Panc1 (cell line): ENCODE measurements at regions not wholly inside any gene's neighbourhood (a gene's known extent, or its start where the extent isn't known, plus 50 kb on each side); places are given as distances from the start of the nearest gene placed in this dataset.

Experiments
- ATAC-seq: fragments of 200-7000 bp; cut with Tn5 transposase; 2 replicates; pipeline ENCODE4 v1.9.1; 2020; ENCODE audit warnings: mild to moderate bottlenecking, moderate library complexity
- BruUV-seq: library from RNA; stranded (reverse); fragments of 400-500 nt; replicated peaks from 2 replicates; lab custom pipeline; 2021; lab: Mats Ljungman, UMichigan
- CTCF ChIA-PET: fragments of 300-600 bp; sonication (Branson Sonifier 250); formaldehyde crosslinking; loops from one replicate; lab custom pipeline; 2022; ENCODE audit warnings: antibody characterized with exemption; lab: Charles Lee
- POLR2A ChIA-PET: fragments of 300-600 bp; sonication (Branson Sonifier 250); formaldehyde crosslinking; loops from one replicate; lab custom pipeline; 2022; ENCODE audit warnings: antibody characterized with exemption; lab: Charles Lee
- DNase-seq: peaks from one replicate; pipeline ENCODE4 v3.0.0-alpha.2; 2010; ENCODE audit warnings: low read depth, low spot score
- H3K27ac ChIP-seq: 2 replicates; pipeline ENCODE4 v1.5.1; 2011; ENCODE audit warnings: mild to moderate bottlenecking, low read length, inconsistent platforms
- H3K27me3 ChIP-seq: fragments of 200-500 bp; sonication (Bioruptor generic); 2 replicates; pipeline ENCODE4 v1.6.0; 2014; ENCODE audit warnings: low read length, inconsistent platforms; ENCODE audit not compliant: control insufficient read depth, insufficient read depth
- H3K36me3 ChIP-seq: fragments of 200-500 bp; sonication (Bioruptor generic); 2 replicates; pipeline ENCODE4 v1.5.1; 2014; ENCODE audit warnings: inconsistent platforms, mild to moderate bottlenecking, low read length, moderate library complexity; ENCODE audit not compliant: control insufficient read depth, insufficient read depth
- H3K4me1 ChIP-seq: 2 replicates; pipeline ENCODE4 v1.5.1; 2011; ENCODE audit warnings: inconsistent platforms, mild to moderate bottlenecking, low read length, moderate library complexity; ENCODE audit not compliant: control insufficient read depth, insufficient read depth
- H3K4me3 ChIP-seq, 2 experiments: 2 replicates each; pipeline ENCODE4 v1.5.1; 2011 to 2012; ENCODE audit warnings: low read depth in 2 of 2, low read length in 2 of 2, mild to moderate bottlenecking in 2 of 2, inconsistent platforms in 1 of 2, moderate library complexity in 1 of 2
- H3K9me3 ChIP-seq: fragments of 200-500 bp; sonication (Bioruptor generic); 2 replicates; pipeline ENCODE4 v1.5.1; 2014; ENCODE audit warnings: low read depth, mild to moderate bottlenecking, inconsistent platforms, low read length, moderate library complexity; ENCODE audit not compliant: control insufficient read depth, insufficient read depth
- CTCF ChIP-seq: fragments of 450-650 bp; IDR thresholded peaks from 2 replicates; pipeline ENCODE4 v1.5.1; 2017; ENCODE audit warnings: mild to moderate bottlenecking
- POLR2AphosphoS5 ChIP-seq: IDR thresholded peaks from 2 replicates; pipeline ENCODE4 v1.6.1; 2012; ENCODE audit warnings: mild to moderate bottlenecking, low read depth, low read length, moderate library complexity
- SIN3A ChIP-seq: IDR thresholded peaks from 2 replicates; pipeline ENCODE4 v1.6.1; 2012; ENCODE audit warnings: low read depth, mild to moderate bottlenecking, low read length, moderate library complexity, borderline replicate concordance; ENCODE audit not compliant: insufficient read depth
- TCF7L2 ChIP-seq: IDR thresholded peaks from 2 replicates; pipeline ENCODE4 v1.6.1; 2011; ENCODE audit warnings: mild to moderate bottlenecking, low read depth, low read length, inconsistent platforms
- in situ Hi-C: cut with HindIII; loops from 2 replicates; pipeline ENCODE4 v1.10.0; 2016; ENCODE audit warnings: low sequenced_read_pairs, low pct_unique_long_range_greater_than_20kb
- intact Hi-C: fragments of 100-400 bp; cut with micrococcal nuclease; formaldehyde crosslinking; loops from one replicate; pipeline ENCODE4 v1.10.0; 2022; ENCODE audit not compliant: unreplicated experiment
- TF ChIP-seq, protein P1 (sequence below), 2 experiments: IDR thresholded peaks; 2 replicates each; pipeline ENCODE4 v1.6.1; 2011 to 2012; ENCODE audit warnings: low read depth in 2 of 2, control low read depth in 1 of 2, low read length in 1 of 2, mild to moderate bottlenecking in 1 of 2, moderate library complexity in 1 of 2; ENCODE audit not compliant: insufficient read depth in 1 of 2

DNA sequence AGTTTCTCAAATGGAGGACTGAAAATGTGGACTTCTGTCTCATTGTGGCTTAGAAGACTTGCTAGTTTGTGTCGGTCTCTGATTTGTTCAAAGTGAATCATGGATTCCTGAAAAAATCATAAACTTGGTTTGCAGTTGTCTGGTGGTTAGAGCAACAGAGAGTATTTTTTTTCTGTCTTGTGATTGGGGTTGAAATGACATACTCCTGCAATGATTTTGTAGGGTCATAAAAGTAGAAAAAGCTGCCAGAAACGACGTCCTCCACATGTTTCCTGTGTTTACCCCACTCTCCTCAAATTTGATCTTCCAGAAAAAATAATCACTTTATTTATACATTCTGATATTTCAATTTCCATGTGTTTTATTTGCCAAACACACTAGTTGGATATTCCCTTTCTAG lies 219.2 kb upstream of the PGR start:
- Histone ChIP-seq H3K27me3 (no peaks in the 10 kb centered on the region), H3K4me1 (no peaks in the 10 kb centered on the region), H3K36me3 (no peaks in the 10 kb centered on the region), H3K4me3 (no peak overlapping the region), H3K9me3 (no peaks in the 10 kb centered on the region), H3K27ac (no peak overlapping the region)
- DNase-seq = no peak
- ChIA-PET CTCF (no interaction called here), POLR2A (no interaction called here)
- no TSS peak for BruUV-seq
- in situ Hi-C loops = no loop called here
- TF ChIP-seq, protein P1, sequence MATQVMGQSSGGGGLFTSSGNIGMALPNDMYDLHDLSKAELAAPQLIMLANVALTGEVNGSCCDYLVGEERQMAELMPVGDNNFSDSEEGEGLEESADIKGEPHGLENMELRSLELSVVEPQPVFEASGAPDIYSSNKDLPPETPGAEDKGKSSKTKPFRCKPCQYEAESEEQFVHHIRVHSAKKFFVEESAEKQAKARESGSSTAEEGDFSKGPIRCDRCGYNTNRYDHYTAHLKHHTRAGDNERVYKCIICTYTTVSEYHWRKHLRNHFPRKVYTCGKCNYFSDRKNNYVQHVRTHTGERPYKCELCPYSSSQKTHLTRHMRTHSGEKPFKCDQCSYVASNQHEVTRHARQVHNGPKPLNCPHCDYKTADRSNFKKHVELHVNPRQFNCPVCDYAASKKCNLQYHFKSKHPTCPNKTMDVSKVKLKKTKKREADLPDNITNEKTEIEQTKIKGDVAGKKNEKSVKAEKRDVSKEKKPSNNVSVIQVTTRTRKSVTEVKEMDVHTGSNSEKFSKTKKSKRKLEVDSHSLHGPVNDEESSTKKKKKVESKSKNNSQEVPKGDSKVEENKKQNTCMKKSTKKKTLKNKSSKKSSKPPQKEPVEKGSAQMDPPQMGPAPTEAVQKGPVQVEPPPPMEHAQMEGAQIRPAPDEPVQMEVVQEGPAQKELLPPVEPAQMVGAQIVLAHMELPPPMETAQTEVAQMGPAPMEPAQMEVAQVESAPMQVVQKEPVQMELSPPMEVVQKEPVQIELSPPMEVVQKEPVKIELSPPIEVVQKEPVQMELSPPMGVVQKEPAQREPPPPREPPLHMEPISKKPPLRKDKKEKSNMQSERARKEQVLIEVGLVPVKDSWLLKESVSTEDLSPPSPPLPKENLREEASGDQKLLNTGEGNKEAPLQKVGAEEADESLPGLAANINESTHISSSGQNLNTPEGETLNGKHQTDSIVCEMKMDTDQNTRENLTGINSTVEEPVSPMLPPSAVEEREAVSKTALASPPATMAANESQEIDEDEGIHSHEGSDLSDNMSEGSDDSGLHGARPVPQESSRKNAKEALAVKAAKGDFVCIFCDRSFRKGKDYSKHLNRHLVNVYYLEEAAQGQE (IDR thresholded peaks at IDR 0.05; ENCODE audit: insufficient read depth in 1 of 2, low read depth in 2 of 2, low read length in 1 of 2) = no peak
- no peak for TF ChIP-seq POLR2AphosphoS5
- TF ChIP-seq SIN3A = no peak
- TF ChIP-seq CTCF = no peak
- TF ChIP-seq TCF7L2 = no peak
- intact Hi-C loops = no loop called here
- ATAC-seq = no peak

- intact Hi-C loops = no loop called here
- in situ Hi-C loops = no loop called here
These were observed 217.0 kb upstream of the PGR start for GRCh38 chr11:101346591-101346990.

More at GRCh38 chr11:101346591-101346990, 217.0 kb upstream of the PGR start:
- ATAC-seq (no peak), DNase-seq (no peak)
- no peaks in the 10 kb centered on the region for H3K9me3 ChIP-seq
- no peak overlapping the region for H3K4me3 ChIP-seq
- H3K4me1 ChIP-seq = no peaks in the 10 kb centered on the region
- H3K27me3 ChIP-seq = no peaks in the 10 kb centered on the region
- ChIA-PET CTCF (no interaction called here), POLR2A (no interaction called here)
- H3K27ac ChIP-seq = no peak overlapping the region
- TF ChIP-seq, protein P1 (IDR thresholded peaks at IDR 0.05; ENCODE audit: insufficient read depth in 1 of 2, low read depth in 2 of 2, low read length in 1 of 2) = no peak
- no peak for TF ChIP-seq POLR2AphosphoS5
- no peak for TF ChIP-seq CTCF
- no TSS peak for BruUV-seq
- H3K36me3 ChIP-seq = no peaks in the 10 kb centered on the region
